ENCODE measurements at regions not wholly inside any gene's neighbourhood (a gene's known extent, or its start where the extent isn't known, plus 50 kb on each side); places are given as distances from the start of the nearest gene placed in this dataset.

GRCh38 chr7:42756841-42757240, 155.0 kb downstream of the C7orf25 start:
- no peak for DNase-seq

GRCh38 chr7:42753811-42754363, 158.0 kb downstream of the C7orf25 start:
- no peak for DNase-seq

- DNase-seq = no peak
These were observed 158.5 kb downstream of the C7orf25 start for GRCh38 chr7:42753367-42753766.

GRCh38 chr7:42750172-42750571, 161.7 kb downstream of the C7orf25 start:
- DNase-seq = no peak

GRCh38 chr7:42747044-42747443, 164.8 kb downstream of the C7orf25 start:
- DNase-seq = no peak

GRCh38 chr7:42746214-42746613, 165.7 kb downstream of the C7orf25 start:
- DNase-seq = no peak

GRCh38 chr7:42745357-42746059, 166.4 kb downstream of the C7orf25 start:
- peak; percentile 46 for DNase-seq

- DNase-seq = no peak
These were observed 167.1 kb downstream of the C7orf25 start for GRCh38 chr7:42744746-42745145.

GRCh38 chr7:42743077-42743858, 168.6 kb downstream of the C7orf25 start:
- DNase-seq = no peak

GRCh38 chr7:42742318-42742717, 169.6 kb downstream of the C7orf25 start:
- DNase-seq = no peak

- no peak for DNase-seq
These were observed 171.5 kb downstream of the C7orf25 start for GRCh38 chr7:42740408-42740807.

GRCh38 chr7:42739638-42740037, 172.2 kb downstream of the C7orf25 start:
- no peak for DNase-seq

GRCh38 chr7:42736931-42737330, 174.9 kb downstream of the C7orf25 start:
- DNase-seq = no peak

- no peak for DNase-seq
These were observed 176.8 kb downstream of the C7orf25 start for GRCh38 chr7:42735081-42735480.

GRCh38 chr7:42734568-42734967, 177.3 kb downstream of the C7orf25 start:
- DNase-seq = no peak

- DNase-seq = no peak
These were observed 178.8 kb downstream of the C7orf25 start for GRCh38 chr7:42733040-42733439.

- no peak for DNase-seq
These were observed 181.3 kb downstream of the C7orf25 start for GRCh38 chr7:42730586-42730985.

- no peak for DNase-seq
These were observed 182.7 kb downstream of the C7orf25 start for GRCh38 chr7:42729053-42729765.

GRCh38 chr7:42727451-42727850, 184.4 kb downstream of the C7orf25 start:
- DNase-seq = no peak

GRCh38 chr7:42726066-42726785, 185.6 kb downstream of the C7orf25 start:
- no peak for DNase-seq

- no peak for DNase-seq
These were observed 189.2 kb downstream of the C7orf25 start for GRCh38 chr7:42722716-42723115.

GRCh38 chr7:42722198-42722597, 189.7 kb downstream of the C7orf25 start:
- DNase-seq = no peak
